ENCODE measurements at regions not wholly inside any gene's neighbourhood (a gene's known extent, or its start where the extent isn't known, plus 50 kb on each side); places are given as distances from the start of the nearest gene placed in this dataset.

- no peak for DNase-seq
These were observed 141.0 kb upstream of the BTBD3 start for GRCh38 chr20:11776687-11777086.

- no peak for DNase-seq
These were observed 140.1 kb upstream of the BTBD3 start for GRCh38 chr20:11777387-11778205.

- no peak for DNase-seq
These were observed 139.5 kb upstream of the BTBD3 start for GRCh38 chr20:11778206-11778570.

GRCh38 chr20:11780765-11781369 lies 136.8 kb upstream of the BTBD3 start:
- DNase-seq = no peak

- no peak for DNase-seq
These were observed 134.4 kb upstream of the BTBD3 start for GRCh38 chr20:11783102-11783850.

GRCh38 chr20:11785885-11786507 lies 131.7 kb upstream of the BTBD3 start:
- DNase-seq = no peak

- DNase-seq = no peak
These were observed 127.6 kb upstream of the BTBD3 start for GRCh38 chr20:11790046-11790445.

GRCh38 chr20:11791316-11791715 lies 126.4 kb upstream of the BTBD3 start:
- DNase-seq = peak; percentile 96

GRCh38 chr20:11791835-11792567 lies 125.7 kb upstream of the BTBD3 start:
- peak; percentile 97 for DNase-seq

- DNase-seq = no peak
These were observed 125.1 kb upstream of the BTBD3 start for GRCh38 chr20:11792568-11792953.

GRCh38 chr20:11794525-11794924 lies 123.2 kb upstream of the BTBD3 start:
- no peak for DNase-seq

- no peak for DNase-seq
These were observed 122.5 kb upstream of the BTBD3 start for GRCh38 chr20:11795071-11795615.

- no peak for DNase-seq
These were observed 121.7 kb upstream of the BTBD3 start for GRCh38 chr20:11796026-11796425.

GRCh38 chr20:11797156-11797555 lies 120.5 kb upstream of the BTBD3 start:
- DNase-seq = no peak

- peak; percentile 61 for DNase-seq
These were observed 118.4 kb upstream of the BTBD3 start for GRCh38 chr20:11799281-11799684.

GRCh38 chr20:11807054-11808048 lies 110.3 kb upstream of the BTBD3 start:
- DNase-seq = no peak

GRCh38 chr20:11808841-11809240 lies 108.9 kb upstream of the BTBD3 start:
- DNase-seq = no peak

- no peak for DNase-seq
These were observed 107.2 kb upstream of the BTBD3 start for GRCh38 chr20:11810311-11811083.

- DNase-seq = no peak
These were observed 104.4 kb upstream of the BTBD3 start for GRCh38 chr20:11813106-11813890.
